WERI-Rb-1 (cell line): ENCODE measurements at regions not wholly inside any gene's neighbourhood (a gene's known extent, or its start where the extent isn't known, plus 50 kb on each side); places are given as distances from the start of the nearest gene placed in this dataset.

ENCODE experiments used
- DNase-seq: peaks from one replicate; pipeline ENCODE4 v3.0.0-alpha.2; 2020
- H3K27ac ChIP-seq: fragments of 250-450 bp; sonication (Bioruptor Pico); 2 replicates; pipeline ENCODE4 v1.5.1; 2020; ENCODE audit warnings: mild to moderate bottlenecking, moderate library complexity
- H3K27me3 ChIP-seq: fragments of 250-450 bp; sonication (Bioruptor Pico); 2 replicates; pipeline ENCODE4 v1.5.1; 2021; ENCODE audit warnings: mild to moderate bottlenecking, low read depth, moderate library complexity; ENCODE audit not compliant: insufficient read depth, severe bottlenecking
- H3K36me3 ChIP-seq: fragments of 250-450 bp; sonication (Bioruptor Pico); 2 replicates; pipeline ENCODE4 v1.5.1; 2020; ENCODE audit warnings: mild to moderate bottlenecking, moderate library complexity
- H3K4me3 ChIP-seq: 2 replicates; pipeline ENCODE4 v1.5.1; 2011; ENCODE audit warnings: low read depth, mild to moderate bottlenecking, control low read depth, low read length
- H3K9me3 ChIP-seq: fragments of 250-450 bp; sonication (Bioruptor Pico); 2 replicates; pipeline ENCODE4 v1.5.1; 2021; ENCODE audit warnings: mild to moderate bottlenecking, moderate library complexity; ENCODE audit not compliant: severe bottlenecking
- TF ChIP-seq, protein P1 (sequence below): IDR thresholded peaks from 2 replicates; pipeline ENCODE4 v1.5.1; 2011; ENCODE audit warnings: low read depth, mild to moderate bottlenecking, control low read depth, inconsistent platforms, low read length

GRCh38 chr2:136358576-136358975 is 240.6 kb upstream of the CXCR4 start:
- TF ChIP-seq, protein P1, sequence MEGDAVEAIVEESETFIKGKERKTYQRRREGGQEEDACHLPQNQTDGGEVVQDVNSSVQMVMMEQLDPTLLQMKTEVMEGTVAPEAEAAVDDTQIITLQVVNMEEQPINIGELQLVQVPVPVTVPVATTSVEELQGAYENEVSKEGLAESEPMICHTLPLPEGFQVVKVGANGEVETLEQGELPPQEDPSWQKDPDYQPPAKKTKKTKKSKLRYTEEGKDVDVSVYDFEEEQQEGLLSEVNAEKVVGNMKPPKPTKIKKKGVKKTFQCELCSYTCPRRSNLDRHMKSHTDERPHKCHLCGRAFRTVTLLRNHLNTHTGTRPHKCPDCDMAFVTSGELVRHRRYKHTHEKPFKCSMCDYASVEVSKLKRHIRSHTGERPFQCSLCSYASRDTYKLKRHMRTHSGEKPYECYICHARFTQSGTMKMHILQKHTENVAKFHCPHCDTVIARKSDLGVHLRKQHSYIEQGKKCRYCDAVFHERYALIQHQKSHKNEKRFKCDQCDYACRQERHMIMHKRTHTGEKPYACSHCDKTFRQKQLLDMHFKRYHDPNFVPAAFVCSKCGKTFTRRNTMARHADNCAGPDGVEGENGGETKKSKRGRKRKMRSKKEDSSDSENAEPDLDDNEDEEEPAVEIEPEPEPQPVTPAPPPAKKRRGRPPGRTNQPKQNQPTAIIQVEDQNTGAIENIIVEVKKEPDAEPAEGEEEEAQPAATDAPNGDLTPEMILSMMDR = no peak
- Histone ChIP-seq H3K27me3 (no peaks in the 10 kb centered on the region), H3K4me3 (no peak overlapping the region), H3K9me3 (no peaks in the 10 kb centered on the region), H3K36me3 (no peaks in the 10 kb centered on the region), H3K27ac (no peak overlapping the region)
- no peak for DNase-seq

- no peaks in the 10 kb centered on the region for H3K9me3 ChIP-seq
Measured at GRCh38 chr2:136357007-136357380, 239.0 kb upstream of the CXCR4 start.

DNA sequence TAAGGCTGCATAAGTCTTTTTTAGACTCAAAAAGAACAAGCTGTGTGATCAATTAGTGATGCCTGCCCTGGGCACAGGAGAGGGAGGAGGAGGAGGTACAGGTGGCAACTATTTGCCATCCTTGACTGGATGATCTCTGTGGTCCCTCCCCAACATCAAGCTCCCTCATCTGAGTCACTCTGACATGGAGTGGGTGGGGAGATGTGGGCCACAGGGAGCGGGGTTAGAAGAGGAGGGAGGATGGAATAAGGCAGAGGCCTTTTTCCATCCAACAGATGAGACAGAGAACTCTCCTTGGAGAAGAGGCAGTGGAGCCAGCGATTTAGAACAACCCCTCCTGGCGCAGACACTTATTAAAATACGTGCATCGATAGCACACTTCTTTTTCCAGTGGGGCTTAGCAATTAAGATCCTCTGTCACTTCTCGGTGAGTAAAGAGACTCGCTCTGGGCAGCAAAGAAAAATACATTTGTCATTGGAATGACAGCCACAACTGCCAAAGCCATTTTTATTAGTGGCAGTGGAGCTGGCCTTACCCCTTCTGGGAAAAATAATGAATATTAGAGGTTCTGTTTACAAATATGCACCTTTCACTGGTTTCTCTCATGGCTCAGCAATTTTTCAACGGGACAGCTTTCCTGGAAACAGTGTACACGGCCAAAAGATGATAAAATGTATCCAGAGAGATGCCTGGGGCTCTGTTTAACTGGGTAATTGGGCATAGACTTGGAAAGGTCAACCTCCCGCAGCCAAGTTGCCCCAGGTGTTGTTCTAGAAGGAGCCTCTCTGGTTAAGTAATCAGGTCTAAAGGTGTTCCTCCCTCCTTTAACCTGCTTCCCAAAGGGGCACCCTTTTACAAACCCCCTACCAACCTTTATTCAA is 238.4 kb upstream of the CXCR4 start:
- DNase-seq = no peak
- Histone ChIP-seq H3K9me3 (no peaks in the 10 kb centered on the region), H3K4me3 (no peak overlapping the region), H3K27ac (no peak overlapping the region), H3K36me3 (no peaks in the 10 kb centered on the region), H3K27me3 (no peaks in the 10 kb centered on the region)
- TF ChIP-seq, protein P1 = no peak

More at GRCh38 chr2:136357007-136357380, 239.0 kb upstream of the CXCR4 start:
- Histone ChIP-seq H3K27me3 (no peaks in the 10 kb centered on the region), H3K4me3 (no peak overlapping the region), H3K36me3 (no peaks in the 10 kb centered on the region), H3K27ac (no peak overlapping the region)
- TF ChIP-seq, protein P1 = no peak
- DNase-seq = no peak

DNA sequence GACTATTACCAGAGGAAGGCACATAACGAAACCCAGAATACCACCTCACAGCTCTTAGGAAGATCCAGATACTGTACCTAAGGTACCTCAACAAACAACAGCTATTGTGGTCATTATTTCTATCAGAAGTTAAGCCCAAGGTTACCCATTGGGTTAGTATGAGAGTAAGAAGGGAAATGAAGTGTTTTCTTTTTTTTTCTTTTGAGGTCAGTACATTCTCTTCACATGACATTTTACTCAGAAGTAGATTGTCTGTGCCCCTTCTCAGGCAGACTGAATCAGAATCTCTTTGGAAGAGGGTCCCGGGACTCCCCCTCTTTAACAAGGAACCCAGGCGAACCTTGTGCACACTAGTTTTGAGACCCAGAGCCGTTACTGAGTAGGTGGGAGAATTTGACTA is 233.7 kb upstream of the CXCR4 start:
- Histone ChIP-seq H3K9me3 (no peaks in the 10 kb centered on the region), H3K27ac (no peak overlapping the region), H3K27me3 (no peaks in the 10 kb centered on the region), H3K4me3 (no peak overlapping the region), H3K36me3 (no peaks in the 10 kb centered on the region)
- DNase-seq = no peak
- TF ChIP-seq, protein P1 = no peak

- H3K9me3 ChIP-seq = no peaks in the 10 kb centered on the region
- no peaks in the 10 kb centered on the region for H3K27me3 ChIP-seq
- no peak for DNase-seq
- no peak overlapping the region for H3K27ac ChIP-seq
- H3K36me3 ChIP-seq = no peaks in the 10 kb centered on the region
- TF ChIP-seq, protein P1 = no peak
- H3K4me3 ChIP-seq = no peak overlapping the region
Measured at GRCh38 chr2:136347981-136348380, 230.0 kb upstream of the CXCR4 start.

DNA sequence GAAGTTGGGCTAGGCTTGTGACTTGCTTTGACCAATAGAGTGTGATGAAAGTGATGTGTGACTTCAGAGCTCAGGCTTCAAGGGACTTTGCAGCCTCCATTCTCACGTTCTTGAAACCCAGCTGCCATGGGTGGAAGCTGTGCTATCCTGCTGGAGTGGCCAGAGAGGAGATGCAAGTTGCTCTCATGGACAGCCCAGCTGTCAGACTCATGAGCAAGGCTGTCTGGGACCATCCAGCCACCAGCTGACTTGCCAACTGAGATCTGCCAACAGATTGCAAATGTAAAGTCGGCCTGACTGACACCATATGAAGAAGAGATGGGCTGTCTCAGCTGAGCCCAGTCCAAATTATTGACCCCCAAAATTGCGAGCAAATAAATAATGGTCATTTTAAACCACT is 226.4 kb upstream of the CXCR4 start:
- TF ChIP-seq, protein P1 = no peak
- no peaks in the 10 kb centered on the region for H3K9me3 ChIP-seq
- H3K36me3 ChIP-seq = no peaks in the 10 kb centered on the region
- H3K27me3 ChIP-seq = no peaks in the 10 kb centered on the region
- no peak overlapping the region for H3K27ac ChIP-seq
- no peak overlapping the region for H3K4me3 ChIP-seq
- no peak for DNase-seq
